Right atrium auricular region (tissue), 2 donors: ENCODE measurements at regions not wholly inside any gene's neighbourhood (a gene's known extent, or its start where the extent isn't known, plus 50 kb on each side); places are given as distances from the start of the nearest gene placed in this dataset.

Source experiments
- DNase-seq: peaks from one replicate; pipeline ENCODE4 v3.0.0-alpha.2; 2019; ENCODE audit warnings: low spot score
- H3K27ac ChIP-seq, 2 donors: fragments of 200-600 bp; sonication (generic); 1 replicate in 1 of 2; 2 replicates in 1 of 2; pipeline ENCODE4 v1.5.1; 2016 to 2019
- H3K27me3 ChIP-seq, 2 donors: fragments of 200-600 bp; sonication (generic); one replicate each; pipeline versions ENCODE4 v1.5.1 to v1.6.0; 2017 to 2019
- H3K36me3 ChIP-seq: fragments of 200-600 bp; sonication (generic); one replicate; pipeline ENCODE4 v1.5.1; 2016
- H3K4me1 ChIP-seq, 2 donors: fragments of 200-600 bp; sonication (generic); one replicate each; pipeline versions ENCODE4 v1.5.1 to v1.6.0; 2017 to 2019
- H3K4me3 ChIP-seq, 2 donors: fragments of 200-600 bp; sonication (generic); 1 replicate in 1 of 2; 2 replicates in 1 of 2; pipeline ENCODE4 v1.5.1; 2017 to 2019; ENCODE audit warnings: mild to moderate bottlenecking in 1 of 2, moderate library complexity in 1 of 2
- H3K9me3 ChIP-seq, 2 donors: fragments of 200-600 bp; sonication (generic); one replicate each; pipeline ENCODE4 v1.5.1; 2019
- CTCF ChIP-seq, 2 donors: fragments of 200-600 bp; sonication (generic); IDR thresholded peaks; one replicate each; pipeline ENCODE4 v1.5.1; 2019; ENCODE audit warnings: antibody characterized with exemption in 2 of 2

DNA sequence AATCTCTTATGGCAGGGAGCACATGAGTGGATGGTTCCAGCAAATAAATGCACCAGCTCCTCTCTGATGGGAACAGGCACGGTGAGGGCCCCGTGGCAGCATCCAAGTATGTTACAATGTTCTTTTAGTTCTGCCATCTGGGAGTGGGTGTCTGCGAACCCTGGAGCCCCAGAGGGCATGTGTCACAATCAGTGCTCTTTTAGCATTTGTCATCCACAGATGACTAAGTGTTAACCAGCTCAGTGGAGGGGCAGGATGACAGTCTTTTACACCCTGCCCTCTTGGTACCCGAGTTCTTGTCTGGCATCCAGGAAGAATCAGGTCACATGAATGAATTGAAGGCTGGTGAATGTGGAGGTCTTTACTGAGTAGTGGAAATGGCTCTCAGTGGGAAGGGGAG lies 560.4 kb upstream of the FLRT2 start:
- Histone ChIP-seq H3K4me3 (no peak overlapping the region), H3K27me3 (no peaks in the 10 kb centered on the region), H3K4me1 (no peaks in the 10 kb centered on the region), H3K9me3 (no peaks in the 10 kb centered on the region), H3K36me3 (no peaks in the 10 kb centered on the region), H3K27ac (no peak overlapping the region)
- DNase-seq = no peak
- TF ChIP-seq CTCF (IDR thresholded peaks at IDR 0.05) = no peak

GRCh38 chr14:84975241-84975902 lies 554.6 kb upstream of the FLRT2 start:
- H3K27ac ChIP-seq = no peak overlapping the region
- no peaks in the 10 kb centered on the region for H3K36me3 ChIP-seq
- H3K4me1 ChIP-seq = no peaks in the 10 kb centered on the region
- no peak for TF ChIP-seq CTCF (IDR thresholded peaks at IDR 0.05)
- DNase-seq = no peak
- no peaks in the 10 kb centered on the region for H3K27me3 ChIP-seq
- H3K4me3 ChIP-seq = no peak overlapping the region
- no peaks in the 10 kb centered on the region for H3K9me3 ChIP-seq

GRCh38 chr14:84976805-84977204 lies 553.1 kb upstream of the FLRT2 start:
- Histone ChIP-seq H3K27me3 (no peaks in the 10 kb centered on the region), H3K4me3 (no peak overlapping the region), H3K36me3 (no peaks in the 10 kb centered on the region), H3K9me3 (no peaks in the 10 kb centered on the region), H3K27ac (no peak overlapping the region), H3K4me1 (no peaks in the 10 kb centered on the region)
- no peak for TF ChIP-seq CTCF (IDR thresholded peaks at IDR 0.05)
- no peak for DNase-seq

DNA sequence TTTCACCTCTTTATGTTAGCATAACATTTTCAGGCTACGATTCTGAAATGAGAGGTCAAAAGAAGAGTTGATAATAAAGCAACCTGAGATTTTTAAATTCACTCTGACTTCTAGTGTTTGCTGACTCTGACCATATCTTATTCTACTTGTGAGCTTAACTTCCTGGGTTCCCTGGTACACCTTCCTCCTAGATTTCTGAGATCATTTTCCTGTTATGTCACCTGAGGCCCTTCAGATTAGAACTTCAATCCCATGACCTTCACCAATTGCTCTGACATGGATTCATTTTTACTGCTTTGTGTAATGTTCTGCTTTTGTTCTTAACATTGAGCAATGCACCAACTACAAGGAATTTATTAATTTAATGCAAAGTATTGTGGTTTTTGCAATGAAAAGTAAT lies 542.9 kb upstream of the FLRT2 start:
- no peak for TF ChIP-seq CTCF (IDR thresholded peaks at IDR 0.05)
- no peaks in the 10 kb centered on the region for H3K27me3 ChIP-seq
- no peaks in the 10 kb centered on the region for H3K4me1 ChIP-seq

GRCh38 chr14:84988357-84988756 lies 541.6 kb upstream of the FLRT2 start:
- Histone ChIP-seq H3K9me3 (no peaks in the 10 kb centered on the region), H3K4me1 (no peaks in the 10 kb centered on the region), H3K36me3 (no peaks in the 10 kb centered on the region), H3K27me3 (no peaks in the 10 kb centered on the region), H3K27ac (no peak overlapping the region), H3K4me3 (no peak overlapping the region)
- no peak for TF ChIP-seq CTCF (IDR thresholded peaks at IDR 0.05)
- no peak for DNase-seq

More for the DNA sequence above, 542.9 kb upstream of the FLRT2 start:
- Histone ChIP-seq H3K27ac (no peak overlapping the region), H3K4me3 (no peak overlapping the region), H3K9me3 (no peaks in the 10 kb centered on the region), H3K36me3 (no peaks in the 10 kb centered on the region)
- DNase-seq = no peak

DNA sequence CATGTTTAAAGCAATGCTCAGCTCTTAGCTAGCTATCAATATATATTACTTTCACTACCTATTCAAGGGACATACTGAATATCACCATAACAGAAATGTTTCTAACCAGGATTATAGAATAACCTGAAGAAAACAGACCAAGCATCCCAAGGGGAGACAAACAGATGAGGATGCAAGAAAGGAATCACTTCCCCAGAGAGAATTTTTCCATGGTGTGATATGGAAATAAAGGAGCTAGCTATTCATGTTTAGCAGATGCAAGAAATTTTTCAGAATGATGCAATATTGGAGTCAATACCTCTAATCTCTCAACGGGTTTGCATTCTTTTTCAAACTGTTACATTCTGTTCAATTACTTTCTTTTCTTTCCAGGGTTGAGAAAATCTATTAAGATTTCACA lies 538.9 kb upstream of the FLRT2 start:
- H3K9me3 ChIP-seq = no peaks in the 10 kb centered on the region
- H3K4me3 ChIP-seq = no peak overlapping the region
- TF ChIP-seq CTCF (IDR thresholded peaks at IDR 0.05) = no peak
- no peaks in the 10 kb centered on the region for H3K4me1 ChIP-seq
- no peak overlapping the region for H3K27ac ChIP-seq
- no peaks in the 10 kb centered on the region for H3K27me3 ChIP-seq
- no peak for DNase-seq
- H3K36me3 ChIP-seq = no peaks in the 10 kb centered on the region
